Urinary bladder (tissue), 3 donors: ENCODE measurements at regions not wholly inside any gene's neighbourhood (a gene's known extent, or its start where the extent isn't known, plus 50 kb on each side); places are given as distances from the start of the nearest gene placed in this dataset.

Experiments
- DNase-seq: peaks from one replicate; pipeline ENCODE4 v3.0.0-alpha.2; 2015; ENCODE audit errors: extremely low spot score
- H3K27ac ChIP-seq: one replicate; pipeline ENCODE4 v1.5.1; 2013; ENCODE audit warnings: low read depth, mild to moderate bottlenecking, moderate library complexity
- H3K36me3 ChIP-seq: one replicate; pipeline ENCODE4 v1.6.1; 2013; ENCODE audit warnings: mild to moderate bottlenecking, moderate library complexity; ENCODE audit not compliant: insufficient read depth
- H3K4me1 ChIP-seq: one replicate; pipeline ENCODE4 v1.6.1; 2013; ENCODE audit warnings: mild to moderate bottlenecking, moderate library complexity; ENCODE audit not compliant: insufficient read depth
- H3K4me3 ChIP-seq: one replicate; pipeline ENCODE4 v1.5.1; 2013; ENCODE audit warnings: low read depth, low read length
- WGBS: extraction: QIAGEN DNeasy Blood & Tissue Kit; methylation state at CpG from one replicate; pipeline ENCODE4 v1.1.7; 2013; 5-methylcytosine and 5-hydroxymethylcytosine counted together
- donor health status: healthy with polysubstance abuse.
- donor health status: healthy.

DNA sequence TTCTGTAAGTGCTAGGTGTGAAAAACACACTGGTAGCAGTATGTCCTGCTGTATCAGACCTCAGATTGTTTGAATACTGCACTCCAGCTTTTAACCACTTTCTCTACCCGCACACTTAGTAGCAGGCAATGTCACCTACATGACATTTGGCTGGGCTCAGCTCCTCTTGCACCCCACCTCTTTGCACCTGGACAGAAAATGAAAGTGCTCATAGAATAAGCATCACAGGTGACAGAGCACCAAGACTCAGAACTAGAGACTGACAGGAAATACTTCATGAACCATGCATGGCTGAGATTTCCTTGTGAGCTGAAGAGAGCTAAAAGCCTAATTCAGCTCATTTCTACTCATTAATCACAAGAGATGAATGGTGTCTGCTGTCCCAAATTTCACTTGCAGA, 1014.2 kb upstream of the CDH8 start:
- Histone ChIP-seq H3K36me3 (no peaks in the 10 kb centered on the region), H3K27ac (no peak overlapping the region), H3K4me1 (no peaks in the 10 kb centered on the region), H3K4me3 (no peak overlapping the region)
- WGBS = 96% methylated on average over 1 of the region's 1 CpG
- no peak for DNase-seq

- 51% methylated on average over 7 of the region's 7 CpGs for WGBS
- no peak for DNase-seq
- Histone ChIP-seq H3K36me3 (no peaks in the 10 kb centered on the region), H3K27ac (no peak overlapping the region), H3K4me3 (no peak overlapping the region), H3K4me1 (no peaks in the 10 kb centered on the region)
Measured at GRCh38 chr16:63038397-63039106, 1002.3 kb upstream of the CDH8 start.

DNA sequence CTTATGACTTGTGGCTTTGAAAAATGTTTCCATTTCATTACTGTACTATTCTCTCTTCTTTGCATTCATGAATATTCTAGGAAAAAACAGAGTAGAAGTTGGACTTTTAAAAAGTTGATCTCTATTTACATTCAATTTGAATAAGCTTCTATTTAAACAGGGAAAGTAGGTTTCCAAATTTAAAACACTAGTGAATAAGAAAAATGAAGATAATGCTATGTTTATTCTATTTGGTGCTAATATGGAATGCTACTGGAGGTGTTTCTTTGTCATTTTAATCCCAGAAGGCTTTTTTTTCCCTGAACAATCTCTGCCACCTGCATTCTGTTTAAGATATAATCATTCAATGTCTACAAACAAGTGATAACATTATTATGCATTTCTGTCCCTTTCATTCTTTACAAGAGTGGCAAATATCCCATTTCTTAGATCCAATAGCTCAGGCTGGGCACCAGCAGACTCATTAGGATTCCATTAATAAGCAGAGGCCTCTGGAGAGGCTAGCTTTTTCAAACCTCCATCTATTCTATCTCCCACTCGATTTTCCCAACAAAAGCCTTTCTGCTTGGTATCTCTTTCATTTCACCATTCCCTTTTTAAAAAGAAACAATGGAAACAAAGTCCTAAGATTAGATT, 1001.6 kb upstream of the CDH8 start:
- no peak for DNase-seq
- no peak overlapping the region for H3K27ac ChIP-seq
- H3K36me3 ChIP-seq = no peaks in the 10 kb centered on the region
- WGBS = 34% methylated on average over 1 of the region's 1 CpG
- no peak overlapping the region for H3K4me3 ChIP-seq
- H3K4me1 ChIP-seq = no peaks in the 10 kb centered on the region

GRCh38 chr16:63018581-63019223, 982.5 kb upstream of the CDH8 start:
- DNase-seq = no peak
- Histone ChIP-seq H3K27ac (no peak overlapping the region), H3K36me3 (no peaks in the 10 kb centered on the region), H3K4me1 (no peaks in the 10 kb centered on the region), H3K4me3 (no peak overlapping the region)
- 85% methylated on average over 7 of the region's 7 CpGs for WGBS

DNA sequence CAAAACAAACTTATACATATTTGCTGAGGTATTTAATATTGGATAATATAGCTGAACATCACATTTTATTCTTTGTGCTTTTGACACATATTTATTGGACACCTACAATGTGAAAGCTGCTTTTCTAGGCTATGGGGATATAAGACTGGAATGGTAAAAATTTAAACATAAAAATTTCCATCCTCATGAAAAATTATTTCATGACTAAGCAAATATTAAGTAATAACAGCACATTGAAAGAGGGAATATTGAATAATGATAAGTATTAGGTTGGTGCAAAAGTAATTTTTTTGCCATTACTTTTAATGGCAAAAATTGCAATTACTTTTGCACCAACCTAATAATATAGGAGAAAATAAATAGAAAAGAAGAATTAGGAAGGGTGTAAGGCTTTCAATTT, 972.5 kb upstream of the CDH8 start:
- DNase-seq = no peak
- H3K4me3 ChIP-seq = no peak overlapping the region
- no peak overlapping the region for H3K27ac ChIP-seq
- no peaks in the 10 kb centered on the region for H3K4me1 ChIP-seq
- no peaks in the 10 kb centered on the region for H3K36me3 ChIP-seq

DNA sequence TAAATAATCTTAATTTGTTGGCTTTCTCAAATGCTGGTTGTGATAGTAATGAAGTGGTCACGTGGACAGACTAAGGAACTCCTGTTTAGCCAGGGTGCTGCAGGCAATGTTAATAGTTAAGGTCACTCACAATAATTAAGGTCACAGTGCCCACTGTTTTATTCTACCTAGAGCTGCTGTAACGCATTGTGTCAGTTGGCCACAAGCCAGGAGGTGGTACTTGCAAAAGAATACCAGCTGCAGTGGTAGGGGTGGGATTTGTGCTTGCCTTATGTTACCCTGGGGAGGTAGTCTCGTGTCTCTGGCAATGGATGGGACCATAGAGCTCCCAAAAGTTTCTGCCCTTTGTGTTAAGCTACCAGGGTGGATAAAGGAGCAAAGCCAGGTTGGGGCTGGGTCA, 969.1 kb upstream of the CDH8 start:
- no peak overlapping the region for H3K4me3 ChIP-seq
- no peak overlapping the region for H3K27ac ChIP-seq
- no peaks in the 10 kb centered on the region for H3K4me1 ChIP-seq
- DNase-seq = no peak
- no peaks in the 10 kb centered on the region for H3K36me3 ChIP-seq
- 60% methylated on average over 3 of the region's 3 CpGs for WGBS

DNA sequence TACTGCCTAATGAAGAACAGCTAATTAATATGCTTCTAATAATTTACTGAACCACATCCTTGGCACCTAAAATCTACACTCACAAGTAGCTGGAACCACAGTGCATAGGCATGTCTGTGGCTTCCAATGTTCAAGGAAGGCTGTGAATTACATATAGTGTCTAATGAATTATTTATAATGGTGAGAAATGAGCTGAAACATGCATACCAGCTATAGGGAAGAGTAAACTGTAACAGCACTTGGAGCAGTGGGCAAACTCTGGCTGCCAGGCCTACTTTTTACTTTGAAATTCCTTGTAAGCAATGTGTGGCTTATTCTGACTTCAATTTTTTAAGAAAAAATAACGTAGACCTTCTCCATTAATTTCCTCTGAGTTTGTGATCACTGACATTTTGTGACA, 953.2 kb upstream of the CDH8 start:
- H3K27ac ChIP-seq = no peak overlapping the region
- WGBS = 72% methylated on average over 1 of the region's 1 CpG
- H3K4me1 ChIP-seq = no peaks in the 10 kb centered on the region

DNA sequence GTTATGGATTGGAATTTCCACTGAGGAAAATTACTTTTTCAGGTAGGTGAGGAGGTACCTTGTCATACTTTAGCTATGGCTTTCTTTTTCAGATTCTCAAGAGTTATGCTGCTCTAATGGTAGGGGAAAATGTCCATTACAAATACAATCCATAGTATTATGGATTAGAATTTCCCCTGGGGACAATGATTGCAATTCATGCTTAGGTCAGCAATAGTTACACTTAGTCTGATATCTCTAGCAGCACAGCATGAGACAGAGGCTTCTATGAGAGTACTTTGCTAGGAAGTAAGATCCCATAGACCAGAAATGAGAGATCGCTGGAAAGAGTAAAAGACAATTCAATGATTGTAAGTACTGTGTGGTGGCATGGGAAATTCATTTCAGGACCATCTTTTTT, 949.5 kb upstream of the CDH8 start:
- DNase-seq = no peak
- H3K27ac ChIP-seq = no peak overlapping the region
- no peaks in the 10 kb centered on the region for H3K36me3 ChIP-seq
- WGBS = 97% methylated on average over 1 of the region's 1 CpG
- H3K4me1 ChIP-seq = no peaks in the 10 kb centered on the region
- no peak overlapping the region for H3K4me3 ChIP-seq

More for the DNA sequence above, 953.2 kb upstream of the CDH8 start:
- DNase-seq = no peak
- no peaks in the 10 kb centered on the region for H3K36me3 ChIP-seq
- no peak overlapping the region for H3K4me3 ChIP-seq

DNA sequence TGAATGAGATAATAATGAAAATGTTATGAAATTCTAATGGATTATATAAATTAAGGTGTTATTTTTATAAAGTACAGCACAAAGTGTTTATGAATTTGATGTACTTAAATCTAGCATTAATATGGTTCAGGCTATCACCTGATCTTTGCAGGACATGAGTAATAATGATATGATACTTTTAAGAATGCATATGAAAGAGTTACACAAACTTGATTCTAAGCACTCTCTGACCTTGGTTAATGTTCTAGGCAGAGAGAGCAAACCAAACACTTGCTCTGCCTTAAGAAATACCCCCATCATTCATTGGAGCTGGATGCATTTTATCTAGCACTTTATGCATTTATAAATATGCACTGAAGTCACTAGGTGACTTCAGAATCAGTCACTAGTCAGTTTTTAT, 942.2 kb upstream of the CDH8 start:
- no peaks in the 10 kb centered on the region for H3K4me1 ChIP-seq
- no peak for DNase-seq
- no peak overlapping the region for H3K4me3 ChIP-seq
- H3K36me3 ChIP-seq = no peaks in the 10 kb centered on the region
- no peak overlapping the region for H3K27ac ChIP-seq

DNA sequence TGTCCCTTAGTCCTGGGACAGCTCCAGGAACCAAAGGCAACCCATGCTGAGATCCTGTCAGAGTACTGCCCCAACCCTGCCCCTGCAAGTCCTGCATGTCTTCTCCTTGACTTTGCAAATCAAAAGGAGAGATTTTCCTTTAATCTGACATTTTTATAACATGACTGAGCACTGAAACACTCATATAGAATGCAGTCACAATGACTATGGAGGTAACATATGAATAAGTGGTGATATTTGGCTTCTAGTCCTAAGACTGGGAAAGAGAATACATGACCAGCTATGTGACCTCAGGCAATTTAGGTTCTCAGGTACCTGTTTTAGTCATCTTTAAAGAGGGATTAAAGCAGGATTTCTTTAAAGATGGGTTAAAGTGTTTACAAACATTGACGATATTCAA, 941.6 kb upstream of the CDH8 start:
- 85% methylated on average over 1 of the region's 1 CpG for WGBS

GRCh38 chr16:62974424-62974823, 938.2 kb upstream of the CDH8 start:
- H3K36me3 ChIP-seq = no peaks in the 10 kb centered on the region
- H3K4me3 ChIP-seq = no peak overlapping the region
- WGBS = 92% methylated on average over 1 of the region's 1 CpG
- no peak overlapping the region for H3K27ac ChIP-seq
- no peak for DNase-seq
- H3K4me1 ChIP-seq = no peaks in the 10 kb centered on the region

More for the DNA sequence above, 941.6 kb upstream of the CDH8 start:
- Histone ChIP-seq H3K4me3 (no peak overlapping the region), H3K4me1 (no peaks in the 10 kb centered on the region), H3K36me3 (no peaks in the 10 kb centered on the region), H3K27ac (no peak overlapping the region)
- no peak for DNase-seq

GRCh38 chr16:62970851-62971250, 934.6 kb upstream of the CDH8 start:
- Histone ChIP-seq H3K4me1 (no peaks in the 10 kb centered on the region), H3K4me3 (no peak overlapping the region), H3K36me3 (no peaks in the 10 kb centered on the region), H3K27ac (no peak overlapping the region)
- DNase-seq = no peak

DNA sequence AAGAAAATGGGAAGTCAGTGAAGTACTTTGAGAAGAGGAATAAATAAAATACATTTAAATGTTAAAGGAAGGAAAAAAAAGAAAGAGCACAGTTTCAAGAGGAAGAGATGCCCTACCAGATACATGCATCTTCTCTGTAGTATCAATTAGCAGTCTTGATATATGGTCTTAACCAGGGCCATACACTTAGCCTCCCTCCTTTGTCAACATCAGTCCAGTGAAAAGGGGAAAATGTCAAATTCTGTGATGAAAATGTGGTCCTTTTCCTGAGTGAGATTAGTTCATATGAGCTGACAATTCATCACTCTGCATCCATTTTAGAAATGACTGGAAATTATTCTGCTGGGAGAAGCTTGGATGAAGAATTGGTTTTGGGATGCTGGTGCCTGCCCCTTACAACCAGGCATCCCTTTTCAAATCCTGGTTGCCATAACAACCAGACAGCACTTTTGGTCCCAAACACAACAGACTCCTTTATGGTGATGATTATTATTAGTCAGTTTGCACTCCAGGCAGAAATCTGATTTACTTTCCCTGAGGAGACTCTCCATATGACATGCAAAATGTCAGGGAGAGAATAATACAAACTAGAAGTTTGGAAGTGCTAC, 933.6 kb upstream of the CDH8 start:
- H3K36me3 ChIP-seq = no peaks in the 10 kb centered on the region
- no peak for DNase-seq
- no peaks in the 10 kb centered on the region for H3K4me1 ChIP-seq
- H3K27ac ChIP-seq = no peak overlapping the region
- no peak overlapping the region for H3K4me3 ChIP-seq

DNA sequence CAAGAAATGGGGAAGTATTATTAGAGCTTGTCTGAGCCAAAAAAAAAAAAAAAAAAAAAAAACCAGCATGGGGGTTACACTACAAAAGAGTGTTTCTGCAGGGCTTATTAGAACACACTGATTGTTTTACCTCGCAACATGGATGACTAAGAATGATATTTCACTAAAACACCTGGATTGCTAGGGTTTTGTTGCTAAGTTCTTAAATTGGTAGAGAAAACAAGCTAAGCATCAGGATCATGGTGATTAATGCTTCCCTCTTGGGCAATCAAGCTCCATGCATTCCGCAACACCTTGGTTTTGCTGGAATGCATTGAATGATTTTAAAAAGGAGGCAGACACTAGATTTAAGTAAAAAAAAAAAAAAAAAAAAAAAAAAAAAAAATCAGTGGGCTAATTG, 931.4 kb upstream of the CDH8 start:
- H3K4me3 ChIP-seq = no peak overlapping the region
- H3K27ac ChIP-seq = no peak overlapping the region
- H3K4me1 ChIP-seq = no peaks in the 10 kb centered on the region
- no peaks in the 10 kb centered on the region for H3K36me3 ChIP-seq
- DNase-seq = no peak
- WGBS = 97% methylated on average over 2 of the region's 2 CpGs
